Effector memory CD8-positive, alpha-beta T cell (primary cell): ENCODE measurements at regions not wholly inside any gene's neighbourhood (a gene's known extent, or its start where the extent isn't known, plus 50 kb on each side); places are given as distances from the start of the nearest gene placed in this dataset.

Source experiments
- ATAC-seq: fragments of 150-1000 bp; cut with Tn5 transposase; replicated peaks from 2 replicates; pipeline ENCODE4 v1.10.0; 2021; ENCODE audit warnings: mild to moderate bottlenecking, moderate library complexity
- DNase-seq, 3 experiments: peaks; one replicate each; pipeline ENCODE4 v3.0.0; 2021
- H3K27ac Mint-ChIP-seq, 2 donors: one replicate each; pipeline ENCODE4 v1.8.0; 2022; ENCODE audit warnings: mild to moderate bottlenecking in 2 of 2, mixed read lengths in 2 of 2, moderate library complexity in 2 of 2
- H3K27me3 Mint-ChIP-seq, 2 donors: one replicate each; pipeline ENCODE4 v1.8.0; 2022; ENCODE audit warnings: mixed read lengths in 2 of 2
- H3K36me3 Mint-ChIP-seq: one replicate; pipeline ENCODE4 v1.8.0; 2022; ENCODE audit warnings: mild to moderate bottlenecking, moderate library complexity, mixed read lengths; ENCODE audit not compliant: insufficient read depth
- H3K4me1 Mint-ChIP-seq, 2 donors: one replicate each; pipeline ENCODE4 v1.8.0; 2022; ENCODE audit warnings: low read depth in 2 of 2, mixed read lengths in 2 of 2
- H3K4me3 Mint-ChIP-seq, 2 donors: one replicate each; pipeline ENCODE4 v1.8.0; 2022; ENCODE audit warnings: mild to moderate bottlenecking in 2 of 2, mixed read lengths in 2 of 2, moderate library complexity in 2 of 2
- H3K9me3 Mint-ChIP-seq, 2 donors: one replicate each; pipeline ENCODE4 v1.8.0; 2022; ENCODE audit warnings: mixed read lengths in 2 of 2

GRCh38 chr1:184329245-184329953 lies 57.4 kb upstream of the C1orf21 start:
- ATAC-seq (no peak), DNase-seq (no peak)
- Mint-ChIP-seq H3K27ac (peak overlapping the region in 1 of 2 donors; percentile 54), H3K4me3 (no peak overlapping the region), H3K27me3 (peaks cover 37 to 44% of the 10 kb centered on the region in 2 donors), H3K9me3 (no peaks in the 10 kb centered on the region), H3K36me3 (no peaks in the 10 kb centered on the region), H3K4me1 (no peaks in the 10 kb centered on the region)

- no peaks in the 10 kb centered on the region for H3K4me1 Mint-ChIP-seq
- ATAC-seq (no peak), DNase-seq (no peak)
- no peak overlapping the region for H3K4me3 Mint-ChIP-seq
- peak overlapping the region in 1 of 2 donors; percentile 54 for H3K27ac Mint-ChIP-seq
- no peaks in the 10 kb centered on the region for H3K36me3 Mint-ChIP-seq
- H3K27me3 Mint-ChIP-seq = peaks cover 37 to 40% of the 10 kb centered on the region in 2 donors
- no peaks in the 10 kb centered on the region for H3K9me3 Mint-ChIP-seq
Observed at GRCh38 chr1:184329962-184330868, 56.6 kb upstream of the C1orf21 start.

- Mint-ChIP-seq H3K27me3 (peaks cover 30 to 34% of the 10 kb centered on the region in 2 donors), H3K4me1 (no peaks in the 10 kb centered on the region), H3K9me3 (no peaks in the 10 kb centered on the region), H3K27ac (no peak overlapping the region), H3K36me3 (no peaks in the 10 kb centered on the region), H3K4me3 (no peak overlapping the region)
- ATAC-seq (no peak), DNase-seq (no peak)
Observed at GRCh38 chr1:184330875-184331274, 56.0 kb upstream of the C1orf21 start.
